GM21390 (cell line): ENCODE measurements at regions not wholly inside any gene's neighbourhood (a gene's known extent, or its start where the extent isn't known, plus 50 kb on each side); places are given as distances from the start of the nearest gene placed in this dataset.

ENCODE experiments used
- ATAC-seq: cut with Tn5 transposase; IDR thresholded peaks from one replicate; pipeline ENCODE4 v1.9.1; 2021; ENCODE audit not compliant: unreplicated experiment

DNA sequence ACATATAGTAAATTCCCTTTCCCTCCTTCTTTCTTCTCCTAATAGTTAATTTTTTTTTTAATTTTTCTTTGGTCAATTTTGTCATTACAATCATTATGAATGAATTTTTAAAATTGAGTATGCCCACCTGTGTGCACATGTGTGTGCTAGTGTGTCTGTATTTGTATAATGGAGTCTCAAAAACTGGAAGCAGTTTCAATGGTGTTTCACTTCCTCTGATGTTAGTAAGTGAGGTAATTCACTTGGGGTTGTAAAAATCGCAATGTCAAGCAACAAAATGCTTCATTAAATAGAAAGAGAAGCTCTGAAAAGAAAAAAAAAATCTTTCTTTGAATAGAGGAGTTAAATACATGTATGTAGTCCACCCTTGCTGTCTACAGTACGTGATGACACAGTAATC, 1467.6 kb upstream of the NUDT12 start:
- no peak for ATAC-seq

DNA sequence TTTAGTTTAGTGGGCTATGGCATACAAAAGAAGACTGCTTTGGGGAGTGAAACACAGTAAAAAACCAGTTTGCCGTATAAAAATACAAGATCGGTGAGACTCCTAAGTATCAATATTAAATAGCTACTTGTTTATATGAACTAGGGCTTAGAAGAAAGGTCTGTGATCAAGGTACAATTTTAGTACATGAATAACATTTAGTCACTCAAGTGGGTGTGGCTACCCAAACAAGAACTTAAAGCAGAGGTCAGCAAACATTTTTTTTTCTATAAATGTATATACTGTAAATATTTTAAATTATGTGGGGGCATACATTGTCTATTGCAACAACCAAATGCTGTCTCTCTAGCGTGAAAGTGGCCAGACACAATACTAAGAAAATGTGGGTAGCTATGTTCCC, 1452.5 kb upstream of the NUDT12 start:
- no peak for ATAC-seq

DNA sequence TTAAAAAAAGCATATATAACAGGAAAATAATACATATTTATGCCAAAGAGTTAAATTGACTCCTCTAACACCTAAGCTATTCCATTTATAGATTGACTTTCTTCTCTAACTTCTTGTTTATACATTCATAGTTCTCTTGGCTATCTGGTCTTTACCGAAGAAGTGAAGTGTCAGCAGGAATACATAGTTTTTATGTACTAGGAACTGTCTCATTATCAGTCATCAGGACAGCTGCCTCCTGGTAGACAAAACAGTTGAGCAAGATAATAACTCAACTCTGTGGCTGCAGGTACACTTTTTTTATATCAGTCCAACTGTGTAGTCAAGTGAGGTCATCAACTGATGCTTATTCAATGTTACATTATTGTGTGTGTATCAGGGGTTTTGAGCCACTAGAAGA, 1436.0 kb upstream of the NUDT12 start:
- ATAC-seq = no peak

DNA sequence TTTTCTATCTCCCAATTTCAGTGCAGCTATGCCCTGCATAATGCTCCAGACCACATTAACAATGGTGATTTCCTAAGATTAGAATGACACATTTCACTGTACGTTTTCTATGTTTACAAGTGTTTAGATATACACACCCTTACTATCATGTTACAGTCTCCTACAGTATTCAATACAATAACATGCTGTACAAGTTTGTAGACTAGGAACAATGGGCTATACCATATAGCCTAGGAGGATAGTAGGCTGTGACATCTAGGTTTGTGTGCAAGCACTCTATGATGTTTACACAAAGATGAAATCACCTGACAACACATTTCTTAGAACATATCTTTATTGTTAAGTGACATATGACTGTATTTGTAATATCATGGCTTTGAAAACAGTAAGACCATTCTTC, 1435.6 kb upstream of the NUDT12 start:
- no peak for ATAC-seq

DNA sequence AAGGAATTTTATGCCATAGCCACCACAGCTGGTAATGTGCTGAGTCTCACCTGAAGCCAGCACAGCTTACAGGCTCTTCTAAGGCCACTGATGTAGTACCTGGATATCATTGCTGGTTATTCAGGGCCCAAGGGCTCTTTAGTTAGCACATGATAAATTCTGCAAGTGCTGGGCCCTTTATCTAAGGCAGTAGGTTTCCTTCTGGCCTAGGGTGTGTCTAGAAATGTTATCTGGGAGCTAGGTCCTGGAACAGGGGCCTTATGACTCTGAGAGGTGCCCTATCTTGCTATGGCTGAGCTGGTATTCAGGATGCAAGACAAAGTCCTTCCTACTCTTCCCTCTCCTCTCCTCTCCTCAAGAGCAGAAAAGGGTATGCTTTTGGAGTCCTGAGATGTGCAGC, 1424.5 kb upstream of the NUDT12 start:
- no peak for ATAC-seq

DNA sequence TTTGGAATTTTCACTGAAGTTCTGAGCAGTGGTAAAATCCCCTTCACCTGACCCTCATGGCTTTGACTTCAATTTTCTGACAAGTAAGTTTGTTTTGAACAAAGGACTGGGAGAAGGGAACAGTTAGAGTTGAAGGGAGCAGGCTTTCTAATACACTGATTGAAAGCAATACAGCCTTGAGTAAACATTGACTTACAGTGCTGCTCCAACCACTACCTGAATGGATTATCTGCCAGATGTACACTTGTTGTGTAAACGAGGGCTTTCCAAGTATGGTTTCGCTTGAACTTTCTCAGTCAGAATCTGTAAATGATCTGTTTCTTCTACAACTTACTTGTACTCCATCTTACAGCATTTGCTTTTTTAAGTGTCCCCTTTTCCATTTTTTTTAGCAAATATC, 1414.9 kb upstream of the NUDT12 start:
- no peak for ATAC-seq

DNA sequence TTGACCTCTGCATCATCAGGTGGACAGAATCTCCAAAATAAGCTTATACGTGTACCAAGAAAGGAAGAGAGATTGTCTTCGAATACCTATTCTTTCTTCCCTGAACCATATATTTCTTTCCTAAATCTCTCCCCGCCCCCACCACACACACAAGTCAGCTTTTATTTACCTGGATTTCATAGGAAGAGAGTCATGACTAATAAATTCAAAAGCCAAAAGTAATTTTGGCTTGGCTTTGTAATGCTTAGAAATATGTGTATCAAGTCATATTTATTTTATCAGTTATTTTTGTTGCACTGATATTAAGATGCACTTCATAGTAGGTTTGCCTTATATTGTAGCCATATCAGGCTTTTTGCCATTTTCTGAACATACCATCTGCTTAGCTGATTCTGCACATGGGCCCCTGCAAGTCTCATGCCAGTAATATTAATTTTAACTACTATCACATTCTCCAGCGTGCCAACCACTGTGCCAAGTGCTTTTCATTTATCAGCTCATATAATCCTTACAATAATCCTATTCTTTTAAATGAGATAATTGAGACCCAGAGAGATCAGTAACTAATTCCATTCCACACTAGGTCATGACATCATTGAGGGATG, 1405.3 kb upstream of the NUDT12 start:
- no peak for ATAC-seq

DNA sequence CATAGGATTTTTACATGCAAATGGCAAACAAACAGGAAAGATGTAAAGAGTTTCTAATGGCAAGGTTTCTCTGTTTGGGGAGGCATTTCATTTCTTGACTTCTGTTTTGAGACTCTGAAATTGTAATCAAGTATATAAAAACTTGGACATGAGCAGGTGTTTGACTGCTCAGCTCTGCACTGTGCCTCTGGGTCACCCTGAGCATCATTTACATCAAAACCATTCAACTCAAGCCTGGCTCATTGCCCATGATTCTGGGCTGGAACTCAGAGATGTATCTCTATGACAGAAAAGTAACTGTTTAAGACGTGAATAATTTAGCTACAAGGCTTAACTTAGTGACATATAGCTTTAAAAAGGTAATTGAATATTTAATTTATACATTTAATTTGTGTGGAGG, 1402.4 kb upstream of the NUDT12 start:
- ATAC-seq = no peak

DNA sequence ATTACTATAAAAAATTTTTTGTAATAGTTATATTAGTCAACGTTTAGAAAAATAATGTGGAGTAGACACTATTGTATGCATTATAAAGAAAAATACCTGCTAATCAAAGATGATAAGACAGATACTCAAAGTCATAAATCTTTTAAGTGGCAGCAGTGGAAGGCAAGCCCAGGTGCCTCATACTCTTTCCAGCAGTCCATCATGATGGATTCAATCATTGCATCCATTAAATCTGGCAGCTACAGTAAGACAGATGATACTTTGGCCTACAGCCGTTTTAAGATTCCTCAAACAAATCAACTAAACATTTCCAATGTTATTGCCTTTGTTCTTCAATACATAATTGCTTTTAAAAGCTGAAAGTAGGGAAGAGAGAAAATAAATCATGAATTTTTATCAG, 1392.9 kb upstream of the NUDT12 start:
- no peak for ATAC-seq

DNA sequence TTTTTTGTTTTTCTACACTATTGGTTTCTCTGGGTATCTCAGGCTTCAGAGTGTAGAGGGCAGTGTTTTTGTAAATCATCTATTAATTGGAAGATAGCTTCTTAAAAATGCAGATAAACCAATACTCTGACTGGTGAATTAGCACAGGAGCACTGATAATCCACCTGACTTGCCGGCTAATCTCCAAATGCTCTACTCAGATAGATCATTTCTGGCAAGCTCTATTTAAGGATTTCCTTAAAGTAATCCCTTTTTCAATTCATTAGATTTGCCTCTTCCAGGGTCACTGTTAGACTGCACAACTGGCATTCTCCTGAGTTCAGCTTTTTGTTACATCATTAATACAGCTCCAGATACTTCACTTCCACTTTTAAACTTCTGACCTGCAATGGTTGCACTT, 1390.3 kb upstream of the NUDT12 start:
- no peak for ATAC-seq

DNA sequence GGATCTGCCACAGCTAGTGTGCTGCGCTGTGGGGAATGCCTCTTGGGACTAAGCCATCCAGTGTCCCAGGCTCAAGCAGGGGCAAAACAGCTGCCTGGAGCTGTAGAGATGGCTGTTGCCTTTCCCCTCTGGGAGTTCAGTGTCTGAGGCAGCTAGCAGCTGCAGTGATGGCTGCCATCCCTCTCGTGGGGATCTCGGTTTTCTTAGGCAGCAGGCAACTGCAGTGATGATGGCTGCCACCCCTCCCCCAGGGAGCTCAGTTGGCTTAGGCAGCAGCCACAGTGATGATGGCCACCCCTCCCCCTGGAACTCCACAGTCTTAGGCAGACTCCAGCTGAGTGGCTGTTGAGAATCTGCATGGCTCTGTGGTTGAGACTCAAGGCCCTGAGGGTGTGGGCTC, 1389.2 kb upstream of the NUDT12 start:
- ATAC-seq = no peak

DNA sequence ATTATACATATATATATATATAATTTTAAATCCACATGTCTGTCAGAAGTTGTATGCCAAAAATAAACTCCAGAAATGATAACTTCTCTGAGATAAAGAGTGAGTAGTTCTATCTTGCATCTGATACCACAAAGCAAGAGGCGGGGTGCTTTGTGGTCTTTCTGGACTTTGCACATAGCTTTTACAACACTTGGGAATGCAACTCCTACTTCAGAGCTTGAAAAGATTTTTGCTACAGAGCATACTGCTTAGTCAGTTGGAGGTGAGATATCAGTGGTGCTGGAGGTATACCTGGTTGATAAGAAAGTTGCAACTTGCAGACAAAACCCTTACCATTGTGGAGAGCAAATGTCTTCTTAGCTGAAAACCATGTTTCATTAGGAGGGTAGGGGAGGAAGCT, 1384.5 kb upstream of the NUDT12 start:
- no peak for ATAC-seq

DNA sequence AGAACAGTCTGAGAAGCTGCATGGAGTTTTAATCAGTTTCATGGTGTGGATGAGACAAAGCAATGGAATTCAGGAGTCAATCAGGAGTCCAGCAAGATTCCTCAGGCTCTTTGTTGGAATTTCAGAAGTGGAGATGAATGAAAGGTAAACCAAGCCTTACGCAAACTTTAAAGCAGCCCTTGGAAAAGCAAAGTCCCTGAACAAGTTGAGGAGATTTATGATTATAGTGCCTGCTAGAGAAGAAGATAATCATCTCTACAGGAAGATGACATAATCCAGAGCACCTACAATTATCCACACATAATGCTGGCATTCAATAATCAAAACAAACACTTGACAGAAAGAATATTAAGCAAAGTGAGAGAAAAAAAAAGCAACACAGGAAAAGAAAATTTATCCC, 1380.1 kb upstream of the NUDT12 start:
- ATAC-seq = no peak

DNA sequence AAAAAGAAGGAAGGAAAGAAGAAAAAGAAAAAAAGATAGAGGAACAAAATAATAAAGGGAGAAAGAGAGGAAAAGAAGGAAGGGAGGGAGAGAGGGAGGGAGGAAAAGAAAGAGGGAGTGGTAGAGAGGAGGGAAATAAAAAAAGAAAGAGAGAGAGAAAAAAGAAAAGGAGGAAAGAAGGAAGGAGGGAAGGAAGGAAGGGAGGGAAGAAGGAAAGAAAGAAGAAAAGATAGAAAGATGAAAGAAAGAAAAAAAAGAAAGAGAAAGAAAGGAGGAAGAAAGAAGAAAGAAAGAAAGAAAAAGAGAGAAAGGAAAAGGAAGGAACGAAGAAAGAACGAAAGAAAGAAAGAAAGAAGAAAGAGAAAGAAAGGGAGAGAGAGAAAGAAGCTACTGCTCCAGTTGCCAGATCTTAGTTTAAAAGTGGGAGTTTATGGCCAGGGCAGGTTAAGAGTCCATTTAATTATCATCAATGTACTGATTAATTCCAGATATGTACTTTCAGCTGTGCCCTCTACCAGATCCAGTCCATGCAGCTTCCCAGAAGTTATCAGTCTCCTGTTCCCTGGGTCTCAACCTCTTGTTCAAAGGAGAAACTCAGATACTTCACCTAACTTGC, 1378.5 kb upstream of the NUDT12 start:
- ATAC-seq = no peak

DNA sequence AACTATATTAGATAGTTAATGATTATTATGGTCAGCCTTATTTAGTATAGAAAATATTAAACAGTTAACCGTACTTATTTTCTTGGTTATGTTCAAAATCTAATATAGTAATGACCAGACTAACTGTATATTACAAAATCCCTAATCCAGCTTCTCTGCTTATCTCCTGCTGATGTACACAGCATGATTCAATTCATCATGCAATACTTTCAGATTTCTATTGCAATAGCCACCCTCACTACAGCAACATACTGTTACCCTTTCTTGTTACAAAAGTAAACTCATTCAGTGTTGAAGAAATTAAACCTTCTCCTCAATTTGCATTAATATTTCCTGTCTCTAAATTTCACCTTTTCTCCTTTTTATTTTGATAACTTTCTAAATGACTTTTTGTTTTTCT, 1375.0 kb upstream of the NUDT12 start:
- ATAC-seq = no peak

DNA sequence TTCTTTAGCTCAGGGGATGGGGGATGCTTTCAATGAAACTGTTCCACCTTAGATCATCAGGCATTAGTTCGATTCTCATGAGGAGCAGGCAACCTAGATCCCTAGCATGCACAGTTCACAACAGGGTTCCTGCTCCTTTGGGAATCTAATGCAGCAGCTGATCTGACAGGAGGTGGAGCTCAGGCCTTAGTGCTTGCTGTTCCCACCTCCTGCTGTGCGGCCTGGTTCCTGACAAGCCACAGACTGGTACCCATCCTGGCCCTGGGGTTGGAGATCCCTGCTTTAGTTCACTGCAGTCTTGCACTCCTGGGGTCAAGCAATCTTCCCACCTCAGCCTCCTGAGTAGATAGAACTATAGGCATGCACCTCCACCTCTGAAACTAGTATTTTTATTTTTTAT, 1369.8 kb upstream of the NUDT12 start:
- no peak for ATAC-seq

DNA sequence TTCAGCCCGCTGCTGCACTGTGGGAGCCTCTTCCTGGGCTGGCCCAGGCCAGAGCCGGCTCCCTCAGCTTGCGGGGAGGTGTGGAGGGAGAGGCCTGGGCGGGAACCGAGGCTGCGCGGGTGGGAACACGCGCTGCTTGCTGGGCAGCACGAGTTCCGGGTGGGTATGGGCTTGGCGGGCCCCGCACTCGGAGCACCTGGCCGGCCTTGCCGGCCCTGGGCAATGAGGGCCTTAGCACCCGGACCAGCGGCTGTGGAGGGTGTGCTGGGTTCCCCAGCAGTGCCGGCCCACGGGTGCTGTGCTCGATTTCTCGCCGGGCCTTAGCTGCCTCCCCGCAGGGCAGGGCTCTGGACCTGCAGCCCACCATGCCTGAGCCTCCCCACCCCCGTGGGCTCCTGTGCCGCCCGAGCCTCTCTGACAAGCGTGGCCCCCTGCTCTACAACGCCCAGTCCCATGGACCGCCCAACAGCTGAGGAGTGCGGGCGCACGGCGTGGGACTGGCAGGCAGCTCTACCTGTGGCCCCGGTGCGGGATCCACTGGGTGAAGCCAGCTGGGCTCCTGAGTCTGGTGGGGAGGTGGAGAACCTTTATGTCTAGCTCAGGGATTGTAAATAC, 1366.4 kb upstream of the NUDT12 start:
- ATAC-seq = no peak

DNA sequence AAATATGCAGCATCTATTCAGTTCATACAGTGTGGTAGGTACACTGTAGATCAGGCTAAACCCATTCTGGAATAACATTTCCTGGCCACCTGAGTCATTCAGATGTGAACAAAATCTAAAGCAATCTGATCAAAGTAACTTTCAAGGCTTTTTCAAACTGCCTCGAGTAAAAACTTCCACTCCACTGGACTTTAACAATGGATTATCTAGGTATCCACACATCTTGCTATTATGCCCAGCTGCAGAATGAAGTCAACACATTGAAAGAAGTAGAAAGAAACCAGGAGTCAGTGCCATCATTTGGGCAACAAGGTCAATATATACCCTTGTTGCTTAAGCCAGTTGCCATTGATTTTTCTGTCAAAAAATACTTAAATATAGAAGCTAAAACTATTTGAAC, 1352.6 kb upstream of the NUDT12 start:
- ATAC-seq = no peak

DNA sequence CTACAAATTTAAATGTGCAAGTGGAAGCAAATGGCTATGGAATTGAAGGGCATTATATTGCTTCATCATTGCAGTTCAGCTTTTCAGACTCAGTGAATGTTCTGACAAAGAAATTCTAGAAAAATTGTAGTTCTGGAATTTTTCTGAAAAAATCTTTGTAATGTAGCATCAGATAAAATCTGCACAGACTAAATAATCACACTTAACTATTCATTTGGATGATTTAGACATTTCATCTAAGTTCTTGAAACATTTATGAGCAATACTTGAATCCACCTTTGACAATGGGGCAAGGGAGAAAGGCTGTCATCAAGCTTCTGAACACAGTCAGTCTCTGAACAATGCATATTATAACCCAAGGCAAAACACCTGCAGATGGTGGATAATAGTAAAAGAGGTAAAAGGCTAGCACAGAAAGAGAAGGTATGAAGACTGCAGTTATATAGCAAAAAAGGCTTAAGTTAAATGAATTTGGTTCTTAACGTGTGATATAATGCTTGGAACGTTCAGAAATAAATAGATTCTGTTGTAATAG, 1352.0 kb upstream of the NUDT12 start:
- no peak for ATAC-seq

DNA sequence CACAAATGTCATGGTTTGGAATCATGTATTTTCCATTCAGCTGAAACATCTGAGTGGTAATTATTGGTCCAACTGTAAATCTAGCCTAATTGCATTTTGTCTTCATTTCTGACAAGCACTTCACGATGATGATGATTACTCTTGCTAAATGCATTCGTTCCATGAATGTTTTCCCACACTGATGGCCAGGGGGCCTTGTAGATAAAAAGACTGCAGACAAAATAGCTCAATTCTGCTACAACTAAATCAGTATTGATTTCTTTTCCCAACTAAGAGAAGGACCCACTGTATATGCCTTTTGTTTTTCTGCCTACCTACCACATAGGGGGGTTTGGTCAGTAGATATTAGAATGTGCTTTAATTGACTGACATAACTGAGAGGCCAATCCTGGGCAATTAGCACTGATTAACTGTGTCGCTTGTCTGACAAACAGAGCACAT, 1351.3 kb upstream of the NUDT12 start:
- ATAC-seq = no peak

DNA sequence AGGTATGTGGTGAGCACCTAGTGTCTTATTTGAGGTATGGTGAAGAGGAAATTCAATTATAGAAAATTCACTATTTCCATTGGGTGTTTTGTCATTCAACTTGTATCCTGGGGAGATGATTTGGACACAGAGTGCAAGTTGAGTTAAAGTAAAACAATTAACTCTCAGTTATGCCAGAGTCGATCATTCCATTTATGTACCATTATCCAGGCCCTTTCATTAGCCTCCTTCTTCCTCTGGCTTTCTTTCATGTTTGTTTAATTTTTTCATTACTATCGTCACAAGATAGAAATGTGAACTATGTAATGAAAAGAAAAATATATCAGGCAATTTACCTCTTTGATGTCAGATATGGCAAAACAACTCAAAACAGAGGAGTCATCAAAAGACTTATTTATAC, 1347.2 kb upstream of the NUDT12 start:
- no peak for ATAC-seq

DNA sequence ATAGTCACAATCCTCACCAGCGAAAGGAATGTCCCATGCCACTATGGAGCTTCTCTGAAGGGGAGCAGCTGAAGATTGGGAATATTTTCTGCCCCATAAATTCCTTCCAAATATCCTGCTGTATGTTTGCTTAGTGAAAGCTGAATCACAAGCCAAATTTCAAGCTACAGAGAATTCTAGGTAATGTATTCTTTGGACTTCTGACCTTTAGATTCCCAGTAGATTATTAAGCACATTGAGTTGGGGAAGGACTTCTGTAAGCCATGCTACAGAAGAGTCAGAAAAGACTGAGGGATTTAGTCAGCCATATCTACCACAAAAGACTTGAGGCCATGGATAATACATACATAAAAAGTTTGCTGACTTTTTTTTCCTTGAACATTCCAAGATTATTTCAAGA, 1342.0 kb upstream of the NUDT12 start:
- ATAC-seq = no peak

DNA sequence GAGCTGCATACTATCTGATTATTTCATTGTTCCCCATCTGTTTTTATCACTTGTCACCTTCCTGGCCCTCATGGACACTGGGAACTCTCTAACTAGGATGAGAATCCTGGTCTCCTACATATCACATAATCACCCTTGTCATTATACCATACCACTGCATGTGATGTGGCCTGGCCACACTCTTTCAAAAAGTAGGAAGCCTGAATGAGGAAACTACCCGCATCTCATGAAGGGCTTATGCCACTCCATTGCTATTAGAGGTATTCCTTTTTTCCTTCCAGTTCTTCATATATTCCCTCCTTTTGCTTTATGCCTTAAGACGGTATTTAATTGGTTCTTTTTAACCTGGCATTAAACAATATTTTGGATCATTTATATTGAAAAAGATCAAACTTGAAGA, 1341.4 kb upstream of the NUDT12 start:
- no peak for ATAC-seq
